ENCODE measurements at regions not wholly inside any gene's neighbourhood (a gene's known extent, or its start where the extent isn't known, plus 50 kb on each side); places are given as distances from the start of the nearest gene placed in this dataset.

DNA sequence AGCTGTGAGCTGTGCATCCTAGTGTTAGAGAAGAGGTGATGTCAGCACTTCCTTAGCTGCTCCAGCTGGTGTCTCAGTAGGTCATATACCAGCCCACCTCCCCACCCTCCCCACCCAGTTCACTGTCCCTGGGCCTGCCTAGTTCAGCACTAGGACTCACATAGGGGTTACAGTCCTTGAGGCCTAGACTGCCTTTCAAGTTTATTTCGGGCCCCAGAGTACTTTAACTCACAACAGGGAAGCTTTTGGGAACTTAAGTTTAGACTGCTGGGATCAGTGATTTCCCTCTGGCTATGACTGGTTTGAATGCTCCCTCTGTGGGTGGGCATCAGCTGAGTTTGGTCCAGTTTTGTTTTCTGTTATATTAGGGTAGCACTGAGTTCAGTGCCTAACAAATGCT is 139.2 kb upstream of the MMS22L start:
- in situ Hi-C loops (cut with MboI; ENCODE audit: low pct_unique_long_range_greater_than_20kb, low sequenced_read_pairs, unreplicated experiment), result no loop called here
- TF ChIP-seq, protein P1, sequence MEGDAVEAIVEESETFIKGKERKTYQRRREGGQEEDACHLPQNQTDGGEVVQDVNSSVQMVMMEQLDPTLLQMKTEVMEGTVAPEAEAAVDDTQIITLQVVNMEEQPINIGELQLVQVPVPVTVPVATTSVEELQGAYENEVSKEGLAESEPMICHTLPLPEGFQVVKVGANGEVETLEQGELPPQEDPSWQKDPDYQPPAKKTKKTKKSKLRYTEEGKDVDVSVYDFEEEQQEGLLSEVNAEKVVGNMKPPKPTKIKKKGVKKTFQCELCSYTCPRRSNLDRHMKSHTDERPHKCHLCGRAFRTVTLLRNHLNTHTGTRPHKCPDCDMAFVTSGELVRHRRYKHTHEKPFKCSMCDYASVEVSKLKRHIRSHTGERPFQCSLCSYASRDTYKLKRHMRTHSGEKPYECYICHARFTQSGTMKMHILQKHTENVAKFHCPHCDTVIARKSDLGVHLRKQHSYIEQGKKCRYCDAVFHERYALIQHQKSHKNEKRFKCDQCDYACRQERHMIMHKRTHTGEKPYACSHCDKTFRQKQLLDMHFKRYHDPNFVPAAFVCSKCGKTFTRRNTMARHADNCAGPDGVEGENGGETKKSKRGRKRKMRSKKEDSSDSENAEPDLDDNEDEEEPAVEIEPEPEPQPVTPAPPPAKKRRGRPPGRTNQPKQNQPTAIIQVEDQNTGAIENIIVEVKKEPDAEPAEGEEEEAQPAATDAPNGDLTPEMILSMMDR (IDR thresholded peaks at IDR 0.05; ENCODE audit: extremely low read depth, insufficient read depth, missing control alignments), result no peak
- DNase-seq (ENCODE audit: low spot score), result no peak

DNA sequence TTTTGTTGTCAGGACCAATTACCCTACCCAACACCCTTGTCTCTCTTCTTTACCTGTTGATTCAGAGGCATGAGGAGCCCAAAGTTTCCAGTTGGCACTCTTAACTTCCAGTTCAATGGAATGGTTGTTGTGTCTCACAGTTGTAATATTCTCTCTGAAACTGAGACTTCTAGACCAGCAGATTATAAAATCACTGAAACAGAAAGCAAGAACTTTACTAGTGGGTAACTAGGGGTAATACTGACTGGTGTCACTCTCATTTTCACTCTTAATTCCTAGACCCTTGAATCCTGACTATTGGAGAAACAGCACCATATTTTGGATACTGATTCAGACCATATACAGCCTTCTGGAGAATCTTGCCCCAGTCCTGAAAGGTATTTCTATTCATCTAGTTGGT is 140.2 kb upstream of the MMS22L start:
- DNase-seq (ENCODE audit: low spot score), result no peak
- in situ Hi-C loops (cut with MboI; ENCODE audit: low pct_unique_long_range_greater_than_20kb, low sequenced_read_pairs, unreplicated experiment), result no loop called here
- TF ChIP-seq, protein P1 (IDR thresholded peaks at IDR 0.05; ENCODE audit: extremely low read depth, insufficient read depth, missing control alignments), result no peak

DNA sequence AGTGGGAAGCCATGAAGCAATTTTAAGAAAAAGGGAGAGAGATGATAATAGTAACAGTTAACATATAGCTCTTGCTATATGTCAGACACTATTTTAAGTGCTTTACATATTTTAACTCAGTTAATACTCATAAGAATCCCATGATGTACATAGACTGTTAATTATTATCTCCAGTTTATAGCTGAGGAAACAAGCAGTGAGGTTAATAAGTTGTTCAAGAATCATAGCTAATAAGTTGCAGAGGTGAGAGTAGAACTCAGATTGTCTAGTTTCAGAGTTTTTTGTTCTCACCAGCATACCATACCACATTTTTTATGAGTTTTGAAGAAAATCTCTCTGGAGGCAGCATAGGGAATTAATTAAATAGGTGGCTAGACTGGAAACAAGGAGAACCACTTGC is 144.6 kb upstream of the MMS22L start:
- DNase-seq (ENCODE audit: low spot score), result no peak
- TF ChIP-seq, protein P1 (IDR thresholded peaks at IDR 0.05; ENCODE audit: extremely low read depth, insufficient read depth, missing control alignments), result no peak

DNA sequence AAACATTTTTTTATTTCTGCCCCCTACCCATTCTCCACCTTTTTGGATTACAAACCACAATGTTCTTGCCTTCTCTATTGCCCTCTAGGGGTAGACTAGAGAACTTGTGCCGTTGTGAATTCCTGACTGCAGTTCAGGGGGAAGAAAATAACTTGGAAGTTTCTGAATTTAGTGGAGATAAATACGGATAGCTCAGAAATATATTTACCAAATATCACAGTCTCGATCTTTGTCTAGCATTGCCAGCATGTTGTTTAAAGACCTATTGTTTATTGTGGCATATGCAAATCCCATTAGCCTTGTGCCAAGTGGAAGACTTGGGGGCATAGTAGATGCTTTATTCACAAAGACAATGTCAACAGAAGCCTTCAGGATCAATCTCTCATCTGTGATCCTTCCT is 154.1 kb upstream of the MMS22L start:
- DNase-seq (ENCODE audit: low spot score), result peak; percentile 9
- TF ChIP-seq, protein P1 (IDR thresholded peaks at IDR 0.05; ENCODE audit: extremely low read depth, insufficient read depth, missing control alignments), result peak; percentile 50
- in situ Hi-C loops (cut with MboI; ENCODE audit: low pct_unique_long_range_greater_than_20kb, low sequenced_read_pairs, unreplicated experiment), result no loop called here

More for the DNA sequence above, 144.6 kb upstream of the MMS22L start:
- in situ Hi-C loops (cut with MboI; ENCODE audit: low pct_unique_long_range_greater_than_20kb, low sequenced_read_pairs, unreplicated experiment), result no loop called here

DNA sequence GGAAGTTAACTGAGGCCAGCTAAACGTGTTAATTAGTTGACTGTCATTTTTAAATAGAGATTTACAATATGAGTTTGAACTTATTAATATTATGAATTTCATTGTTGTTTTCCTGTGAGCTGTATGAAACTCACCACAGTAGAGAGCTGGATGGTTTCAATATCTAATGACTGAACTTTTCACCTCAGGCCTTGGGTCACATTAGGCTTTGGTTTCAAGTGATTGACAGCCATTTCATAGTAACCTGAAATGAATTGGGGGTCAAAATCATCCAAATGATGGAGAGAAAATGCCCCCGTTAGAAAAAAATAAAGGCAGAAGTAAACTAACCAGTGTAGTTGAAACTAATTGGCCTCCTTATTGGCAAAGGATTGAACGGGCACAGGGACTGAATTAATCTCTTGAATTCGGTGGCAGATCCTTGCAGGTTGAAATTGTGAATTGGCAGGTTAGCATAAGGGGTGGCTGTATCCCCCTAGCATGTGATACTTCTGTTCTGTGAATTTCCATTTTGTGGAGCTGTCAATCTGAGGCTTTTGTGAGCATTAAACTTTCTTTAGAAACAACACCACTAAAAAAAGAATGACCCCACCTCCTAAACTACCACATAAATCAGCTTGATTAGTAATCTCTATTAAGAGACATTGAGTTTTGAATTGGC is 155.1 kb upstream of the MMS22L start:
- in situ Hi-C loops (cut with MboI; ENCODE audit: low pct_unique_long_range_greater_than_20kb, low sequenced_read_pairs, unreplicated experiment), result no loop called here
- TF ChIP-seq, protein P1 (IDR thresholded peaks at IDR 0.05; ENCODE audit: extremely low read depth, insufficient read depth, missing control alignments), result no peak
- DNase-seq (ENCODE audit: low spot score), result no peak

DNA sequence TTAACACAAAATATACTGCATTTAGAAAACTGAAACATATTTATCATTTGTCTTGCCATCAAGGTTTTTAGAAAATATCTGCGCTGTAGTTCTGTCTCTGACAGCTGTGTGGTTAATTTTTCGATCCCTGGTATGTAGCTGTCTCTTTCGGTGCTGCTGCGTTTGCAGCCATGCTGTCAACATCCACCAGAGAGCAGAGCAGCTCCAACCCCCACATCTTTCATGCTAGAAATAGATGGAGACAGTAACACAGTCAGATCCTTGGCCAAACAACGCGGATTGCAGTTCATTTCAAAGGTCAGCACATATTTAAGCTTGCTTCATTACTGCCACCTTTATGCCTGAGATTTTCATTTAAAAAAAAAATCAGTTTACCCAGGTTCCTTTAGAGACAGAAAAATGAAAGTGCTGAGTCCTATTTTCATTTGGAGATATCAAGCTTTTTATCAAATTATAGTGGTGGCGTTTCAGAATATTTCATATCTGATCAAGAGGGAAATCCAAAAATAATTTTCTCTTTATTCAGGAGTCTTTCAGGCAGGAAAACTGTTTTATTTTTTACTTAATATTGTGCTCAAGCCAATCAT is 157.7 kb upstream of the MMS22L start:
- in situ Hi-C loops (cut with MboI; ENCODE audit: low pct_unique_long_range_greater_than_20kb, low sequenced_read_pairs, unreplicated experiment), result no loop called here
- TF ChIP-seq, protein P1 (IDR thresholded peaks at IDR 0.05; ENCODE audit: extremely low read depth, insufficient read depth, missing control alignments), result peak; percentile 22
- no peak for DNase-seq (ENCODE audit: low spot score)

All from GM13977 (cell line).